Choroid plexus epithelial cell (primary cell): ENCODE measurements at regions not wholly inside any gene's neighbourhood (a gene's known extent, or its start where the extent isn't known, plus 50 kb on each side); places are given as distances from the start of the nearest gene placed in this dataset.
A peak's percentile ranks its signal among the peaks of the same experiment; 100 is the strongest.

Experiments
- DNase-seq: peaks from one replicate; pipeline ENCODE4 v3.0.0-alpha.2; 2010; ENCODE audit warnings: low read depth
- H3K4me3 ChIP-seq: 2 replicates; pipeline ENCODE4 v1.5.1; 2011; ENCODE audit warnings: low read depth, mild to moderate bottlenecking, control low read depth, low read length, moderate library complexity
- TF ChIP-seq, protein P1 (sequence below): conservative IDR thresholded peaks from 2 replicates; pipeline ENCODE4 v1.5.1; 2011; ENCODE audit warnings: low read depth, mild to moderate bottlenecking, control low read depth, inconsistent platforms, low read length, moderate library complexity

DNA sequence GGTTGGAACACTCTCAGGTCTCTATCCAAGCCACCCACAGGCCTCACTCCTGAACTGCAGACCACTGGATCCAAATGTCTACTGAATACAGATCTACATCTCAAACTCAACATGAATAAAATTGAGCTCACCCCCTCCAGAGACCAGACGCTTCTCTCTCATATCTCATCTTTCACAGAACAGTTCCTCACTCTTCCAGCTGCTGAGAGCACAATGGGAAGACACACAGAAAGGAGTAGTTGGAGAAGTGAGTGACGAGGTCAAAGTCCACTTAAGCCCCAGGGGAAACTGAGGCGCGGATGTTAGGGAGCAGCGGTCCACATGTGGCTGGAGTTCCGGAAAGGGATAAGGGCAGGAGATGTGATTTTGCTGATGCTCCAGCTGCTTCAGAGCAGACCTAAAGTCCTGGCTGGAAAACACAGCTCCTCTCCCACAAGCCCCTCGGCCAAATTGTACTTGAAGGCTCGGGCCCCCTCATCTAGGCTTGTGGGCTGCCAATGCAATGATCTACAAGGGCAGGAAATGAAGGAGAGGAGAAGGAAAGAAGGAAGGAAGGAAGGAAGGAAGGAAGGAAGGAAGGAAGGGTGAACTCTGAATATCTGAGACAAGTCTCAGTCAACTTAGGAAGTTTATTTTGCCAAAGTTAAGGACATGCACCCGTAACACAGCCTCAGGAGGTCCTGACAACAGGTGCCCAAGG is 211.2 kb upstream of the TLE3 start:
- TF ChIP-seq, protein P1, sequence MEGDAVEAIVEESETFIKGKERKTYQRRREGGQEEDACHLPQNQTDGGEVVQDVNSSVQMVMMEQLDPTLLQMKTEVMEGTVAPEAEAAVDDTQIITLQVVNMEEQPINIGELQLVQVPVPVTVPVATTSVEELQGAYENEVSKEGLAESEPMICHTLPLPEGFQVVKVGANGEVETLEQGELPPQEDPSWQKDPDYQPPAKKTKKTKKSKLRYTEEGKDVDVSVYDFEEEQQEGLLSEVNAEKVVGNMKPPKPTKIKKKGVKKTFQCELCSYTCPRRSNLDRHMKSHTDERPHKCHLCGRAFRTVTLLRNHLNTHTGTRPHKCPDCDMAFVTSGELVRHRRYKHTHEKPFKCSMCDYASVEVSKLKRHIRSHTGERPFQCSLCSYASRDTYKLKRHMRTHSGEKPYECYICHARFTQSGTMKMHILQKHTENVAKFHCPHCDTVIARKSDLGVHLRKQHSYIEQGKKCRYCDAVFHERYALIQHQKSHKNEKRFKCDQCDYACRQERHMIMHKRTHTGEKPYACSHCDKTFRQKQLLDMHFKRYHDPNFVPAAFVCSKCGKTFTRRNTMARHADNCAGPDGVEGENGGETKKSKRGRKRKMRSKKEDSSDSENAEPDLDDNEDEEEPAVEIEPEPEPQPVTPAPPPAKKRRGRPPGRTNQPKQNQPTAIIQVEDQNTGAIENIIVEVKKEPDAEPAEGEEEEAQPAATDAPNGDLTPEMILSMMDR: peak; percentile 16
- no peak overlapping the region for H3K4me3 ChIP-seq
- DNase-seq: peak; percentile 18

DNA sequence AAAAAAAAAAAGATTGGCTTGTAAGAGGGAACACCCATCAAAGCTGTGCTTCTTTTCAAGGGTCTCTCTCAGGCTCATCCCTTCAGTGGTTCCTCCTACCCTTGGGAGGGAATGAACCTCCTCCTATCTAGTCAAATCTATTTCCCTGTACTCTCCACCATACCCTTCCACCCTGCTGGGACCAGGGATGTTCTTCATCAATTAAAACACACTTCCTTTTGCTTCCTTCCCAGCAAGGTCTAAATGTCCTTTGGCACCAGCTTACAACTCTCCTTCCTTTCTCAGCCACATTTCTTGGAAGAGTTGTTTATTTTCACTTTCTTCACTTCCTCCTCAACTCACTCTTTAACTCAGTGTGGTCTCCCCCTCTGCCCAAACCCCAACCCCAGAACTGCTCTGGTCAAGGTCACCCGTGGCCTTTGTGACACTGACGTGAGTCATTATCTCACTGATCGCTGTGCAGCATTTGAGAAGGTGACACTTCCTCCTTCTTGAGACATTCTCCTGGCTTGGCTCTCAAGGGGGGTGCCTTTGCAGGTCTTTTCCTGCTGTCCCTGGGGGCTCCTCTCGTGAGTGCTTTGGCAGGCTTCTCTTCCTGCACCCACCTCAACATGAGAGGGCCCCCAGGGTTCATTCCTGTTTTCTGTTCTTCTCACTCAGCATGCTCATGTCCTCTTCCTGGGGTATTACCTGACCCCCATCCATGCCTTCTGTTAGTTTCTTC is 210.5 kb upstream of the TLE3 start:
- DNase-seq: peak; percentile 8
- TF ChIP-seq, protein P1: no peak
- no peak overlapping the region for H3K4me3 ChIP-seq

DNA sequence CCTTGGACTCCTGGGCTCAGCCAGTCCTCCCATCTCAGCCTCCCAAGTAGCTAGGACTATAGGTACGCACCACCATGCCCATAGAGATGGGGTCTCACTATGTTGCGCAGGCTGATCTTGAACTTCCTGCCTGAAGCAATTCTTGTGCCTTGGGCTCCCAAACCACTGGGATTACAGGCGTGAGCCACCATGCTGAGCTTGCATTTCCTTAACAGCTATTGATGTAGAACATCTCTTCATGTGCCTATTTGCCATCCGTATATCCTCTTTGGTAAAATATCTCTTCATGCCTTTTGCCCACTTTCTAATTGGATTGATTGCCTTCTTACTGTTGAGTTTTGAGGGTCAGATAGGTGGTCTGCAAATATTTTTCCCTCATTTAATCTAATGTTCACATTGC is 208.9 kb upstream of the TLE3 start:
- no peak overlapping the region for H3K4me3 ChIP-seq
- no peak for DNase-seq
- TF ChIP-seq, protein P1: no peak

DNA sequence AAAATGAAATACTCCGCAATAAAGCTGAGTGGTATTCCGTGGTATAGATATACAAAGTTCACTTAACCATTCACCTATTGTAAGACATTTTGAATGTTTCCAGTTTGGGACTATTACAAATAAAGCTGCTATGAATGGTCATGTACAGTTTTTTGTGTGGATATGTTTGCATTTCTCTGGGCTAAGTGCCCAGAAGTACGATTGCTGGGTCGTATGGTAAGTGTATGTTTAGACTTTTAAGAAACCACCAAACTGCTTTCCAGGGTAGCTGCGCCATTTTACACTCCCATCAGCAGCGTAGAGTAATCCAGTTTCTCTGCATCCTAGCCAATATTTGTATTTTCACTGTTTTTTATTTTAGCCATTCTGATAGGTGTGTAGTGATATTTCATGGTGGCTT is 208.4 kb upstream of the TLE3 start:
- no peak overlapping the region for H3K4me3 ChIP-seq
- DNase-seq: no peak
- TF ChIP-seq, protein P1: no peak

DNA sequence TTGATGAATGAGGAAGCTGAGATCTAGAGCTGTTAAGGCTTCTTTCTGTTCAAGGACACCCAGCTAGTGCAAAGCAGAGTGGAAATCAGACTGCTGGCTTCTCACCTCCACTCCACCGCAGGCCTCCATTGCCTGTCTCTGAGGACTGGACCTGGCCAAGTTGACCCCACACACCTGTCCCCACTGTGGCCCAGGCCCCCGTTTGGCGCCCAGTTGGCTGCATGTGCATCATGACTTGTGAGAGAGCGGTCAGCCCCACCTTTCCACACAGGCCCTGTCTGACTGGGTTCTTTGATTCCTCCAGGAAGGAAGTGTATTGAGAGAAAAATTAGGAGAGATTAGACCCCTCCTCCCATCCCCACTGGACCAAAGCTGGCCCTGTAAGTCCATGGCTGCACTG is 206.3 kb upstream of the TLE3 start:
- no peak for DNase-seq
- TF ChIP-seq, protein P1: no peak
- H3K4me3 ChIP-seq: no peak overlapping the region

DNA sequence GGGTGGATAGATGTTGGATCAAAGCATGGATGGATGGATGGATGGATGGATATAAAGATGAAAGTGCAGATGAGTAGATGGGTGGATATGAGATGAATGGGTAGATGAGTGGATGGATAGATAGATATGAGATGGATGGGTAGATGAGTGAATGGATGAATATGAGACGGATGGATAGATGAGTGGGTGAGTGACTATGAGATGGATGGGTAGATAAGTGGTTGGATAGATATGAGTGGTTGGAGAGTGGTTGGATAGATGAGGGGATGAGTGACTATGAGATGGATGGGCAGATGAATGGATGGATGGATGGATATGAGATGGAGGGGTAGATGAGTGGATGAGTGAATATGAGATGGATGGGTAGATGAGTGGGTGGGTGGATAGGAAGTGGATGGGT is 204.6 kb upstream of the TLE3 start:
- DNase-seq: no peak
- TF ChIP-seq, protein P1: no peak
- no peak overlapping the region for H3K4me3 ChIP-seq

DNA sequence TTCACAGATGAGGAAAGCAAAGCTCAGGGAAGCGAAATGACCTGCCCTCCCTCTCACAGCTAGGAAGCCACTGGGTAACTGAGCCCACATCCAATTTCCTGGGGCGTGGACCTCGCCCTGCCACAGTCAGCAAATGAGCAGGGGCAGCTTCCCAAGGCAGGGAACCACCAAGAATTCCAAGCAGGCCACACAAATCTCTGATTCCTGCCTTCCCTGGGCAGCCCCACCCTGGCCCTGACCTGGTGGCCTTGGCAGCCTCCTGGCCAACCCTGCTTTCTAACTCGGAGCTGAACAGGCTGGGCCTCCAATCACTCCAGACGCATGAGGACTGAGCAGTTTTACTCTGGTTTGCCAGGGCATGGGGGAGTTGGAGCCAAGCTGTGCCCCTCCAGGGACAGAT is 203.7 kb upstream of the TLE3 start:
- no peak for DNase-seq
- TF ChIP-seq, protein P1: no peak
- no peak overlapping the region for H3K4me3 ChIP-seq
